Limb (tissue), 2 donors: ENCODE measurements at regions not wholly inside any gene's neighbourhood (a gene's known extent, or its start where the extent isn't known, plus 50 kb on each side); places are given as distances from the start of the nearest gene placed in this dataset.
"Not testable (repeated sequence)": the region's sequence is repeated elsewhere in the genome, so short reads cannot be mapped to it uniquely, and the experiment has no call there.

Source experiments
- DNase-seq, 2 donors: peaks; one replicate each; pipeline ENCODE4 v3.0.0-alpha.2; 2016; ENCODE audit errors: extremely low spot score in 2 of 2

DNA sequence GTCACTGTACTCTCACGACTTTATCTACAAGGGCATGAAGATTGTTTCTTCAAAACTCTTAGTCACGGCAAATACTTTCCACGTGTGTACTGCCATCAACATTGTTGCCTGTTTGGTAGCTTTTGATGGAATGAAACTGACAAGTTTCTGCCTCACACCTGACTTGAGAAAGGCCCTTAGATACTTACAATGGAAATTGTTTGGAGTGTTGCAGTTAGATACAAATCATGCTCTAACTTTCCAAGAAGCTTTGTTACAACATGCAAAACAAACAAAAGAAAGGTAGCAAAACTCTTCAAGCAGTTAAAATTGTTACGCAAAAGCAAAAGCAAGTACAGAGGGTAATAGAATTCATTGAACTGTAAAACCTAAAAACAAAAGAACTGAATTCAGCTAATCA lies 91.1 kb upstream of the TLE4 start:
- DNase-seq, result no peak

DNA sequence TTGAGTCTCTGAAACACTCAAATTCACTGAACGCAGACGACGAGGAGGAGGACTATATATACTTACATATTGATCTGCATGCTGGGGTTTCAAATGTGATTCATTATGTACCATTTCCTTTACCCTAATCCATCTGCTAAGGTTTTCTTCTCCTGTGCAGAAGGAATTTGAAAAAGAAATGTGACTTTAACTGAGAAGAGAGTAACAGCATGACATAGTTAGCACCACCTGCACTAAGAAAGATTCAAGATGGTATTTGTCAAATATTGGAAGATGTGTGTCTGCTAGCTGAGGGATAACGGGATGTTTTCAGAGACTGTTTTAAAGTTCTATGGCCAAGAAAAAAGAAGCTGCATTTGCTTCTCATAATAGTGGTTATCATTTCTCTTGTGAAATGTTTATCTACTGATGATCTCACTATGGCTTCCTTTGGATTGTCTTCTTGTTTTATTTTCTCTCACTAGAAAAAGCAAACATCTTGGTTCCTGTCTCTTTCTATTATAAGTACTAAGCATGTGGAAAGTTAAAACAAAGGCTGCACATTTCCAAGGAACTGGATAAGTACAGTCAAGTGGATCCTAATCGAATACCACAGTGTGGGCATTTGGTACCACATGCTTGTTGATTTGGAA lies 89.8 kb upstream of the TLE4 start:
- no peak for DNase-seq

DNA sequence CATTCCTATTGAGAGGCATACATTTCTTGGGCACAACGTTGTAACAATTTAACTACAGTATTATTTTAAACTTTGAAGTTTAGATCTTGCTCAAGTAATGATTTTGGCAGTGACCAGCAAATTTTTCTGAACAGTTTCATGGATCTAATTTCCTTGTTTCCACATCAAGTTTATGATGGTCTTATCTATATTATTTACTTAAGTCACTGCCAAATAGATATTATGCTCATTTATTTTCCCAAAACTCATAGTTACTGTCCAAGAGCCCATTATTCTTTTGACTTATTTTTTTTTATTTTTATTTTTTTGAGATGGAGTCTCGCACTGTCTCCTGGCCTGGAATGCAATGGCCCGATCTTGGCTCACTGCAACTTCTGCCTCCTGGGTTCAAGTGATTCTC lies 86.5 kb upstream of the TLE4 start:
- DNase-seq, result no peak

DNA sequence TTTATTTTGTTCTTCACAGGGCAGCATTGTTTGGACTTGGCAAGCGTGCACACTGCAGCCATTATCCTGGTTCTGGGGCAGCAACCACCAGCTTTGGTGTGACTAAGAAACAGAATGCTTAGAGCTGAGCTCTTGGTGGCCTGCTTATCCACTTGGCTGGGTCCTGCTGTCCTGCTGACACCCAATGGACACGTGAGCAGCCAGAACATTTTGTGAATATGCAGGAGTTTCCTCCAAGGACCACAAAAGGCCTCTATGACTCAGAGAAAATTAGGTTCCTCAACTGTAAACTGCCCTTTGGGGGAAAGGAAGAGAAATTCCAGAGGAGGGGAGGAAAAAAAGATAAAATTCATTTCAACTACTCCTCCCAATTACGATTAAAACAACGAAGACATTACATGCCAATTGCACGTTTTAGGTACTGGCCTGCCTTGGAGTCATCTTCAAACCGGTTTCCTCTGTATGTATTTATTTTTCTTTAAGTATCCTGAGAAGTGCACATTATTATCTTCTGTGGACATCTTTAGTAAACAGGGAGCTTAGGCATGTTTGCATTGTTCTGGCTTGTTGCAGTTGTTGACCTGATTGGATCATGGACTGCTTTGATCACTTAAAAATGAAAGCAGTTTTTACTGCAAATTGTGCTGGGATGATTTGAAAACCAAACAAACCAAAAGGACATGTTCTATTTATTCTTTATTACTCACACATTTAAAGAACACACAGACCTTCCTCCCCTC lies 82.3 kb upstream of the TLE4 start:
- no peak for DNase-seq

DNA sequence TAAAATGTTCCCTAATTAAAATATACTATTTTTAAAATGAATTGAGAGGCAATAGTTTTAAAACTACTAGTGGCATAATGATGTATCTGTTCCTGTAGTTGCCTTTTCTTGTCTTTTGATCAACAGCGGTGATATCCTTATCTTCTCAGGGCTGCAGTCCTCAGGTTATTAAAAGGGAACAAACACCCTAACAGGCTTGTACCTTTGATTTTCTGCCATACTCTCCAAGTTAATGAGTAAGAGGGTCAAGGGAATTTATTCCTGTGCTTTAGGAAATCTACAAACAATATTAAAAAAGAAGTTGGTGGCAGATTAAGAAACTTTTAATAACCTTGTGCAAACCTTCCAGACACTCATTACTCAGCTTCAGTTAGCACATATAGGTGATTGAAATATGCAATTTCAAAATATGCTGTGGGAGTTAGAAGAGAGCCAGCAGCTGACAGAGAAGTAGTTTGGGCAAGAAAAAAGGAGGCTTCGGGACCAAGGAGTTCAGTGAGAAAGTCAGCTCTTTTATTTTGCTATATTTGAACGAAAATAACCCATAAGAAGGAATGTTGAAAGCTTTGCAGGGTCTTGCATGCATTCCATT lies 81.0 kb upstream of the TLE4 start:
- DNase-seq, result no peak

DNA sequence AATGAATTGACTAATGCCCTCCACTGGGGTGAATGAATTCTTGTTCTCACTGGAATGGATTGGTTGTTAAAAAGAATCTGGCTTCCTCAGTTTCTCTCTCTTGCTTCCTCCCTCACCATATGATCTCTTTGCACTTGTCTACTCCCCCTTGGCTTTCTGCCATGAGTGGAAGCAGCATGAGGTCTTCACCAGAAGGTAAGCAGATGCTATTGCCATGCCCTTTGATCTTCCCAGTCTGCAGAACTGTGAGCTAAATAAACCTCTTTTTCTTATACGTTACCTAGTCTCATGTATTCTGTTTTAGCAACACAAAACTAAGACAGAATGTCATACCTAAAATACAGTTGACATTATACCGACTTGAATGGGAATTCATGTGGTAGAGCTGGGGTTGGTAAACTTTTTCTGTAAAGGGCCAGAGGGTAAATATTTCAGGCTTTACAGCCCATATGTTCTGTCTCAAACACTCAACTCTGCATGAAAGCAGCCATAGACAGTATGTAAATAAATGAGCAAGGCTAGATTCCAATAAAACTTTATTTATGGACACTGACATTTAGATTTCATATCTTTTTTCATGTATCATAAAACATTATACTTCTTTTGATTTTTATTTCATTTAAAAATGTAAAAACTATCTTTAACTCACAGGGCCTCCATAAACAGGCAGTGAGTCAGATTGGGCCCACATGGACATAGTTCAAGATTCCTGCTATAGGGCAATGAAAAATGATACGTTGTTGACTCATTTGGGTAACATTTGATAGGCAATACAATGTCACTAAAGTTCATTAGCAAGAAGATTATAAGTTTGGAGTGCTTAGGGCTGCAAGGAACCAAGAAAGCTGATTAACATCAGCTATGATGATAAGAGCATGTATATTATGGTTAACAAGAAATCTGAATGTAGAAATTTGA lies 79.4 kb upstream of the TLE4 start:
- DNase-seq, result no peak

DNA sequence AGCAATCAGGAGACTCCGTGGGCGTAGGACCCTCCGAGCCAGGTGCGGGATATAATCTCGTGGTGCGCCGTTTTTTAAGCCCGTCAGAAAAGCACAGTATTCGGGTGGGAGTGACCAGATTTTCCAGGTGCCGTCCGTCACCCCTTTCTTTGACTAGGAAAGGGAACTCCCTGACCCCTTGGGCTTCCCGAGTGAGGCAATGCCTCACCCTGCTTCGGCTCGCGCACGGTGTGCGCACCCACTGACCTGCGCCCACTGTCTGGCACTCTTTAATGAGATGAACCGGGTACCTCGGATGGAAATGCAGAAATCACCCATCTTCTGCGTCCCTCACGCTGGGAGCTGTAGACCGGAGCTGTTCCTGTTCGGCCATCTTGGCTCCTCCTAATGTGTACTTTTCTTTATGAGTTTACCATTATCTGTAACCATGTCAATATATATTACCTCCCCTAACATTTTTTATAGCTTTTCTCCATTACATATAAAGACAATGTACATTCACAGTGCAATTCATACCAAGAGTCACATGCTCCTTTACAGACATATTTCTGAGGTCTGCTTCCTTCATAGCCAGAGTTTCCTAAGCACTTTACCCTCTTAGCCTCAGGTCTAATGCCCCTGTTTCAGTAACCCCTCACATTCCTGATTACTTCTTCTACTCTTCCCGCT lies 71.4 kb upstream of the TLE4 start:
- not testable (repeated sequence) for DNase-seq

DNA sequence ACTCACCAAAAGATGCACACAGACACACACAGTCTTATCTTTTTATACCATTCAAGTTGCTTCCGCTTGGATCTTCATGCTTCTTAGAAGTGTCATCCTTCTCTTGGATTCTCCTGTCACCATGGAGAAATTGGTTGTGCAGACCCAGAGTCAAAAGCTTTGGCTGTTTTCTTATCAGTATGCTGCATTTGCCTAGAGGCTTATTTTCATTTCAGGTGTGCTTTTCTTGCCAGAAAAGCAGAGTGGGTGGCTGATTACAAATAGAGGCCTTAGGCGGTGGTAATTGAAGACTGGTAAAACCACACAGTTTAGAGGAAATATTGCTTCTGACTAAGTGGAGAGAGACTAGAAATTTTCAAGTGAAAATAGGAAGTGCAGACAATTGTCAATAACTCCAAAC lies 70.2 kb upstream of the TLE4 start:
- DNase-seq, result no peak

DNA sequence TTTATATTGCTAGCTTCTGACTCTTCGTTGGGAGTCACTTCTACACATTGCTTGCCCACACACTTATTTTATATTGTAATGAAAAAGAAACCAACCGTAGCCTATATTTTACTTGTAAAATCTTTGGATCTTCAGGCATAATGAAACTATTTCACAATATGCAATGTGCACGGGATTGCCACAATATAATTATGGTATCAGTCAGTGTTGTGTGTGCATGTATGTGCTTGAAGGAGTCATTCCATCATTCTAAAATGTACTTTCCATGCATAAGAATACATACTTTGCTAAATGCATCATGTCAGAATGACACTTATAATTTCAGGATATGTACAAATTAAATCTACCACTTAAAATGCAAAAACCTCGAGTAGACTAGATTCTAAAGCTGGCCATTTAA lies 64.0 kb upstream of the TLE4 start:
- DNase-seq, result no peak

DNA sequence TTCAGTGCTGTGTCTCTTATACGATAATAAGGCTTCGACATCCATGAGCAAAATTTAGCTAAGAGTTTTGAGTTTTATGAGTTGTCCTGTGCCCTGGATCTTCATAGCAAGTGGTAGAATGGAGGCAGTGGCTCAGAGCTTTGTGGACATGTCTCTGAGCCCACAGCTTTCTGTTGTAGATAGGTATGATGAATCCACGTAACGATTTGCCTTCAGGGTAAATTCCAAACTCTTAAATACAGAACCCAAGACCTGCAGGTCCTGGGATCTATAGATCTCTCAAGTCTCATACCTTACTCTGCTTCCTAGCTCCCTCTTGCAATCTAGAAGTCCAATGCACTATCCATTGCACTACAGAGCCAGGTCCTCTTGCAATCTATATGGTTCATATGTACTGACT lies 59.5 kb upstream of the TLE4 start:
- DNase-seq, result no peak
